K562 (cell line): ENCODE measurements at regions not wholly inside any gene's neighbourhood (a gene's known extent, or its start where the extent isn't known, plus 50 kb on each side); places are given as distances from the start of the nearest gene placed in this dataset.

Experiments
- ATAC-seq: fragments of 200-7000 bp; cut with Tn5 transposase; 3 replicates; pipeline ENCODE4 v1.9.1; 2020; ENCODE audit warnings: moderate library complexity
- BruUV-seq: library from RNA; stranded (reverse); fragments of 400-500 nt; replicated peaks from 2 replicates; lab custom pipeline; 2021; lab: Mats Ljungman, UMichigan
- CTCF ChIA-PET: fragments of 300-600 bp; formaldehyde crosslinking; extraction: SDS; loops from one replicate; lab custom pipeline; 2021; ENCODE audit warnings: low intra/inter-chr PET ratio; lab: Yijun Ruan, JAX
- POLR2A ChIA-PET: fragments of 300-600, 350-650 bp; sonication (Branson Sonifier 250); formaldehyde crosslinking; extraction: SDS; loops from one replicate; lab custom pipeline; 2021; ENCODE audit warnings: antibody characterized with exemption, inconsistent platforms; lab: Yijun Ruan, JAX
- DNase-seq, 4 experiments: peaks; one replicate each; pipeline versions ENCODE4 v3.0.0 to v3.0.0-alpha.2; 2011 to 2018; ENCODE audit warnings: low spot score in 3 of 4, mixed read lengths in 3 of 4; ENCODE audit errors: extremely low read depth in 1 of 4
- FAIRE-seq: peaks from 2 replicates; lab custom pipeline; 2011; peaks lifted over from hg19 to GRCh38; lab: Jason Lieb, UNC
- H2AFZ ChIP-seq: 2 replicates; pipeline ENCODE4 v1.6.0; 2011; ENCODE audit warnings: low read depth, low read length, control low read depth, inconsistent platforms
- H3K27ac ChIP-seq: fragments of 200-600 bp; 3 replicates; pipeline ENCODE4 v1.8.0; 2011; ENCODE audit warnings: low read depth, mild to moderate bottlenecking, control low read depth, inconsistent platforms, low read length, moderate library complexity, mixed read lengths; ENCODE audit errors: extremely low read depth
- H3K27me3 ChIP-seq, 2 experiments: fragments of 300-600 bp in 1 of 2; 2 replicates in 1 of 2; 3 replicates in 1 of 2; pipeline versions ENCODE4 v1.6.0 to v1.8.0; 2011; ENCODE audit warnings: inconsistent platforms in 2 of 2, low read length in 2 of 2, mild to moderate bottlenecking in 1 of 2, mixed read lengths in 1 of 2, moderate library complexity in 1 of 2; ENCODE audit not compliant: control insufficient read depth in 2 of 2, insufficient read depth in 2 of 2
- H3K36me3 ChIP-seq: fragments of 300-600 bp; 3 replicates; pipeline ENCODE4 v1.8.0; 2011; ENCODE audit warnings: mild to moderate bottlenecking, low read length, inconsistent platforms; ENCODE audit not compliant: control insufficient read depth, insufficient read depth
- H3K4me1 ChIP-seq, 2 experiments: fragments of 200-600 bp in 1 of 2; replicated peaks in 1 of 2; 2 replicates in 1 of 2; 3 replicates in 1 of 2; pipeline versions ENCODE4 v1.5.1 to v1.8.0; 2011; ENCODE audit warnings: inconsistent platforms in 2 of 2, low read length in 2 of 2, mild to moderate bottlenecking in 1 of 2, mixed read lengths in 1 of 2, moderate library complexity in 1 of 2; ENCODE audit not compliant: control insufficient read depth in 2 of 2, insufficient read depth in 2 of 2
- H3K4me2 ChIP-seq: 2 replicates; pipeline ENCODE4 v1.6.1; 2011; ENCODE audit warnings: low read length, control low read depth, inconsistent platforms, mixed read lengths; ENCODE audit not compliant: insufficient read depth
- H3K4me3 ChIP-seq: fragments of 200-600 bp; sonication (generic), shearing (Covaris generic); 2 replicates; pipeline ENCODE4 v1.5.1; 2016; ENCODE audit warnings: control low read depth, inconsistent platforms
- H3K79me2 ChIP-seq: fragments of 200-600 bp; 3 replicates; pipeline ENCODE4 v1.8.0; 2011; ENCODE audit warnings: low read length, inconsistent platforms; ENCODE audit not compliant: control insufficient read depth, insufficient read depth
- H3K9ac ChIP-seq, 2 experiments: 2 replicates each; pipeline versions ENCODE4 v1.6.0 to v1.6.1; 2011; ENCODE audit warnings: low read depth in 2 of 2, low read length in 2 of 2, control low read depth in 1 of 2, inconsistent platforms in 1 of 2, mild to moderate bottlenecking in 1 of 2, mixed read lengths in 1 of 2; ENCODE audit not compliant: insufficient read depth in 1 of 2
- H3K9me1 ChIP-seq: one replicate; pipeline ENCODE4 v1.6.0; 2011; ENCODE audit warnings: inconsistent platforms, mild to moderate bottlenecking, low read length, moderate library complexity; ENCODE audit not compliant: control insufficient read depth, insufficient read depth
- H3K9me3 ChIP-seq: replicated peaks from 2 replicates; pipeline ENCODE4 v1.5.1; 2011; ENCODE audit warnings: low read depth, low read length, inconsistent platforms; ENCODE audit not compliant: control insufficient read depth, insufficient read depth
- H4K20me1 ChIP-seq: replicated peaks from 2 replicates; pipeline ENCODE4 v1.6.1; 2011; ENCODE audit warnings: low read length, inconsistent platforms, mixed read lengths; ENCODE audit not compliant: control insufficient read depth, insufficient read depth
- CHCHD3 ChIP-seq: fragments of 250-450 bp; sonication (Bioruptor Pico); IDR thresholded peaks from 2 replicates; pipeline ENCODE4 v2.1.2; 2022; ENCODE audit warnings: mild to moderate bottlenecking
- ELF2 ChIP-seq: fragments of 250-450 bp; sonication (Bioruptor Pico); IDR thresholded peaks from 2 replicates; pipeline ENCODE4 v1.5.0; 2021; ENCODE audit warnings: mild to moderate bottlenecking
- HSF4 ChIP-seq: fragments of 250-450 bp; sonication (Bioruptor Pico); IDR thresholded peaks from 2 replicates; pipeline ENCODE4 v2.1.2; 2022; ENCODE audit warnings: mild to moderate bottlenecking, moderate library complexity, borderline replicate concordance
- MXI1 ChIP-seq: IDR thresholded peaks from 2 replicates; pipeline ENCODE4 v1.6.1; 2011; ENCODE audit warnings: low read depth, mild to moderate bottlenecking, improper control_type of control experiment, low read length
- PBX2 ChIP-seq, 2 experiments: IDR thresholded peaks in 1 of 2; conservative IDR thresholded peaks in 1 of 2; 2 replicates each; pipeline ENCODE4 v1.6.1; 2016; ENCODE audit warnings: low read depth in 2 of 2, mild to moderate bottlenecking in 1 of 2, missing compliant biosample characterization in 1 of 2, missing genetic modification characterization in 1 of 2, moderate library complexity in 1 of 2
- POLR2H ChIP-seq: IDR thresholded peaks from 2 replicates; pipeline ENCODE4 v1.6.1; 2016; ENCODE audit warnings: missing genetic modification characterization, low read depth, mild to moderate bottlenecking, control low read depth, missing compliant biosample characterization, moderate library complexity
- XRCC4 ChIP-seq: IDR thresholded peaks from one replicate; pipeline ENCODE4 v1.6.1; 2011; ENCODE audit not compliant: insufficient read depth, insufficient read length; ENCODE audit errors: extremely low read depth
- ZNF408 ChIP-seq: fragments of 250-450 bp; sonication (Bioruptor Pico); IDR thresholded peaks from 2 replicates; pipeline ENCODE4 v1.4.0; 2020; ENCODE audit warnings: low read depth, mild to moderate bottlenecking, moderate library complexity
- WGBS: fragments of 100-300 bp; shearing (Covaris generic); methylation state at CpG from one replicate; pipeline ENCODE4 v1.1.6; 2016; ENCODE audit warnings: low coverage, mixed read lengths; ENCODE audit not compliant: insufficient coverage; ENCODE audit errors: missing lambda C conversion rate; 5-methylcytosine and 5-hydroxymethylcytosine counted together
- in situ Hi-C: fragments of 300-500 bp; cut with MboI; formaldehyde crosslinking; loops from 4 replicates; pipeline ENCODE4 v1.15.0; 2018; ENCODE audit warnings: inconsistent platforms, mixed read lengths
- intact Hi-C: fragments of 100-400 bp; cut with micrococcal nuclease; formaldehyde crosslinking; loops from 2 replicates; pipeline ENCODE4 v1.14.2; 2022
- TF ChIP-seq, protein P1 (sequence below): conservative IDR thresholded peaks from 2 replicates; pipeline ENCODE4 v1.6.1; 2011; ENCODE audit warnings: low read depth, mild to moderate bottlenecking, low read length; ENCODE audit not compliant: control insufficient read depth
- TF ChIP-seq, protein P2 (sequence below): sonication (generic); formaldehyde crosslinking; IDR thresholded peaks from 2 replicates; pipeline ENCODE4 v1.8.0; 2022; ENCODE audit warnings: missing genetic modification reagents, mild to moderate bottlenecking, borderline replicate concordance

DNA sequence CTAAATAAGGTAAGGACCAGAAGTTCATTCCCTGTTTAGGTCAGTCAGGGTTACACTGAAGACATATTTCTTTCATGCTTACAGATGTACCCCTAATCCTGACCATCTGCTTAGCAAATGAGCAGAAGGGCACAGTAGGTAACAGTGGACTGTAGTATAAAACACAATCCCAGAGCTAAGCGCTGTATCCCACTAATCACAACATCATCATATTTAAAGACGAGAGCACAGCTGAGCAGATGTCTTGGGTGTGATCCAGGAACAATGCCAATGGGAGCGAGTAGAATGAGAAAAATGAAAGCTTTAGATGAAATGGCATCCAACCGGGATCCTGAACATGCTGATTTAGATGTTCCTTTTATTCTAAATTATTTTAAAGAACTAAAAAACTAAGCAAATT, 213.4 kb downstream of the CCER1 start:
- Histone ChIP-seq H4K20me1 (no peaks in the 10 kb centered on the region), H3K9me3 (0 out of 2 replicates have a peak, but pooled peaks cover 3% of the 10 kb centered on the region), H3K9me1 (no peaks in the 10 kb centered on the region), H3K4me2 (no peak overlapping the region), H3K9ac (no peak overlapping the region), H2AFZ (no peak overlapping the region), H3K27ac (no peak overlapping the region), H3K4me3 (no peak overlapping the region), H3K36me3 (no peaks in the 10 kb centered on the region), H3K4me1 (no peaks in the 10 kb centered on the region), H3K79me2 (no peaks in the 10 kb centered on the region), H3K27me3 (no peaks in the 10 kb centered on the region)
- TF ChIP-seq CHCHD3 (CRISPR knock-in tag) (no peak), ELF2 (CRISPR knock-in tag) (no peak), ZNF408 (CRISPR knock-in tag) (no peak), XRCC4 (no peak), PBX2 (CRISPR knock-in tag; IDR thresholded peaks at IDR 0.05; ENCODE audit: low read depth) (no peak), PBX2 (tag; conservative IDR thresholded peaks at IDR 0.05; ENCODE audit: low read depth) (no peak), POLR2H (tag) (no peak), HSF4 (CRISPR knock-in tag) (no peak), MXI1 (no peak)
- TF ChIP-seq, protein P1, sequence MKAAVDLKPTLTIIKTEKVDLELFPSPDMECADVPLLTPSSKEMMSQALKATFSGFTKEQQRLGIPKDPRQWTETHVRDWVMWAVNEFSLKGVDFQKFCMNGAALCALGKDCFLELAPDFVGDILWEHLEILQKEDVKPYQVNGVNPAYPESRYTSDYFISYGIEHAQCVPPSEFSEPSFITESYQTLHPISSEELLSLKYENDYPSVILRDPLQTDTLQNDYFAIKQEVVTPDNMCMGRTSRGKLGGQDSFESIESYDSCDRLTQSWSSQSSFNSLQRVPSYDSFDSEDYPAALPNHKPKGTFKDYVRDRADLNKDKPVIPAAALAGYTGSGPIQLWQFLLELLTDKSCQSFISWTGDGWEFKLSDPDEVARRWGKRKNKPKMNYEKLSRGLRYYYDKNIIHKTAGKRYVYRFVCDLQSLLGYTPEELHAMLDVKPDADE = no peak
- TF ChIP-seq, protein P2, sequence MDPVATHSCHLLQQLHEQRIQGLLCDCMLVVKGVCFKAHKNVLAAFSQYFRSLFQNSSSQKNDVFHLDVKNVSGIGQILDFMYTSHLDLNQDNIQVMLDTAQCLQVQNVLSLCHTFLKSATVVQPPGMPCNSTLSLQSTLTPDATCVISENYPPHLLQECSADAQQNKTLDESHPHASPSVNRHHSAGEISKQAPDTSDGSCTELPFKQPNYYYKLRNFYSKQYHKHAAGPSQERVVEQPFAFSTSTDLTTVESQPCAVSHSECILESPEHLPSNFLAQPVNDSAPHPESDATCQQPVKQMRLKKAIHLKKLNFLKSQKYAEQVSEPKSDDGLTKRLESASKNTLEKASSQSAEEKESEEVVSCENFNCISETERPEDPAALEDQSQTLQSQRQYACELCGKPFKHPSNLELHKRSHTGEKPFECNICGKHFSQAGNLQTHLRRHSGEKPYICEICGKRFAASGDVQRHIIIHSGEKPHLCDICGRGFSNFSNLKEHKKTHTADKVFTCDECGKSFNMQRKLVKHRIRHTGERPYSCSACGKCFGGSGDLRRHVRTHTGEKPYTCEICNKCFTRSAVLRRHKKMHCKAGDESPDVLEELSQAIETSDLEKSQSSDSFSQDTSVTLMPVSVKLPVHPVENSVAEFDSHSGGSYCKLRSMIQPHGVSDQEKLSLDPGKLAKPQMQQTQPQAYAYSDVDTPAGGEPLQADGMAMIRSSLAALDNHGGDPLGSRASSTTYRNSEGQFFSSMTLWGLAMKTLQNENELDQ = no peak
- 6% methylated on average over 4 of the region's 4 CpGs for WGBS
- no TSS peak for BruUV-seq
- intact Hi-C loops = no loop called here
- no peak for DNase-seq
- no peak for ATAC-seq
- ChIA-PET CTCF (no interaction called here), POLR2A (no interaction called here)
- no peak for FAIRE-seq
- in situ Hi-C loops = no loop called here
